ENCODE measurements at regions not wholly inside any gene's neighbourhood (a gene's known extent, or its start where the extent isn't known, plus 50 kb on each side); places are given as distances from the start of the nearest gene placed in this dataset.
"Not testable (repeated sequence)": the region's sequence is repeated elsewhere in the genome, so short reads cannot be mapped to it uniquely, and the experiment has no call there.

GRCh38 chr6:9056556-9056955 lies 621.2 kb upstream of the SLC35B3 start:
- DNase-seq (ENCODE audit: low read depth in 4 of 4, low spot score in 1 of 4) = no peak

- DNase-seq (ENCODE audit: low read depth in 4 of 4, low spot score in 1 of 4) = no peak
Observed at GRCh38 chr6:9044426-9044825, 609.1 kb upstream of the SLC35B3 start.

GRCh38 chr6:9040718-9041117 lies 605.4 kb upstream of the SLC35B3 start:
- no peak for DNase-seq (ENCODE audit: low read depth in 4 of 4, low spot score in 1 of 4)

DNA sequence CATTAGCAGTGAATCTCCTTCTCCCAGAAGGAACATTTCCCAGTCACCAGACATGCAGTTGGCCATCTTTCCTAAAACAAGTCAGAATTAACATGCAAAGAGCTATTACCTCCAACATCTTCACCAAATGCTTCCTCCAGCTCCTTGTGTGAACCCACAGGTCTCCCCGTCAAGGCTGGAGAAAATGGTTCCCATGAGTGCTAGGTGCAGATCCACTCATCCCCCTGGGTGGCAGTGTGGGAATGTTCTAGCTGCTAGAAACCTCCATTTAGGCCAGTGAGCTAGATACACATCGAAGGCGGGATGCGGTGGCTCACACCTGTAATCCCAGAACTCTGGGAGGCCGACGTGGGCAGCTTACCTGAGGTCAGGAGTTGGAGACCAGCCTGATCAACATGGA lies 603.9 kb upstream of the SLC35B3 start:
- DNase-seq (ENCODE audit: low read depth in 4 of 4, low spot score in 1 of 4) = no peak

DNA sequence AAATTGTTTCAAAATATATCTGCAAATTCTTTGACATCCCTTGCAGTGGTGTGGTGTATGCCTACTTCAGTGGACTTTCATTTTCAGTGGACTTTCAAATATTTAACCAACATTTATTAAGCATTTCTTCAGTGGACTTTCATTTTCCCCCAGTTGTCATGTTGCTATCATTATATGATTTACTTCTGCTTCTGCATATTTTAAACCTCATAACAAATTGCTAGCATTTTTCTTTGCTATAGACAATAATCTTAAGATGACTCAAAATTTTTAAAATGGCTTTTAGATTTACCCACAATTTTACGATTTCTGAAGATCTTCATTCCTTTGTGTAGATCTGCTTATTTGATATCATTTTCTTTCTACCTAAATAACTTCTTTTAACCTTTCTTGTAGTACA lies 592.7 kb upstream of the SLC35B3 start:
- no peak for DNase-seq (ENCODE audit: low read depth in 4 of 4, low spot score in 1 of 4)

- no peak for DNase-seq (ENCODE audit: low read depth in 4 of 4, low spot score in 1 of 4)
Observed at GRCh38 chr6:9025796-9026394, 590.5 kb upstream of the SLC35B3 start.

GRCh38 chr6:9025228-9025627 lies 589.9 kb upstream of the SLC35B3 start:
- DNase-seq (ENCODE audit: low read depth in 4 of 4, low spot score in 1 of 4) = no peak

- not testable (repeated sequence) for DNase-seq (ENCODE audit: low read depth in 4 of 4, low spot score in 1 of 4)
Observed at GRCh38 chr6:9024246-9024645, 588.9 kb upstream of the SLC35B3 start.

DNA sequence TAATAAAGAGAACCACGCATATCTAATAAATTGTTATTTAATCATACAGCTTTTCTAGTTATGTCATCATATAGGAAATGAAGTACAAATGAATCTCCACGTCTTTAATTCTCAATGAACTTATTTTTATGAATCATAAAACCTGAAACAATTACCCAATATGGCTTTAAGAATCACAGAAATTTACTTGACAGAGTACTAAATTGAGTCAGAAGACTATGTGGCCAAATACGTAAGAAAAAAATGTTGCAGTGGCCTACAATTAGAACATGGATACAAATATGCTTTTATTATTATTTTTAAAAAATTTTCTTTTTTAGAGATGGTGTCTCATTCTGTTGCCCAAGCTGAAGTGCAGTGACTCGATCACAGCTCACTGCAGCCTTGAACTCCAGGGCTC lies 584.7 kb upstream of the SLC35B3 start:
- no peak for DNase-seq (ENCODE audit: low read depth in 4 of 4, low spot score in 1 of 4)

- no peak for DNase-seq (ENCODE audit: low read depth in 4 of 4, low spot score in 1 of 4)
Observed at GRCh38 chr6:9009931-9010330, 574.6 kb upstream of the SLC35B3 start.

GRCh38 chr6:9007027-9007426 lies 571.7 kb upstream of the SLC35B3 start:
- DNase-seq (ENCODE audit: low read depth in 4 of 4, low spot score in 1 of 4) = no peak

DNA sequence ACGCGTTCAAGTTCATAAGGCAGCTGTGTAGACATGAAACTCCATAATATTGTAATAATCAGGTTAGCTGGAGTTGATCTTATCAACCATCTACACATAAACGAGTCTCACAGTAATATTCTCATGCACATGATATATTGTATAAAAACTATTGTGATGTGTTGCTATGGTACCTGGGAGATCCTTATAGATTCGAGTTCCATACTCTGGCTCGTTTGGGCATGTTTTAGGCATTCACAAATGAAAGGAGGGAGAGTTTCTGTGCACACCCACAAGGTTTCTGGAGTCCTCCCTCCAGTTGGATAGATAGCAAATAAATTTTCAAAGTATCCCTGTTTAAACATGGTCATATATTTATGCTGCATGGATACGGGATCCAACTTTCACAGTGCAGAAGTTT lies 567.5 kb upstream of the SLC35B3 start:
- no peak for DNase-seq (ENCODE audit: low read depth in 4 of 4, low spot score in 1 of 4)

- DNase-seq (ENCODE audit: low read depth in 4 of 4, low spot score in 1 of 4) = no peak
Observed at GRCh38 chr6:8995156-8995555, 559.8 kb upstream of the SLC35B3 start.

DNA sequence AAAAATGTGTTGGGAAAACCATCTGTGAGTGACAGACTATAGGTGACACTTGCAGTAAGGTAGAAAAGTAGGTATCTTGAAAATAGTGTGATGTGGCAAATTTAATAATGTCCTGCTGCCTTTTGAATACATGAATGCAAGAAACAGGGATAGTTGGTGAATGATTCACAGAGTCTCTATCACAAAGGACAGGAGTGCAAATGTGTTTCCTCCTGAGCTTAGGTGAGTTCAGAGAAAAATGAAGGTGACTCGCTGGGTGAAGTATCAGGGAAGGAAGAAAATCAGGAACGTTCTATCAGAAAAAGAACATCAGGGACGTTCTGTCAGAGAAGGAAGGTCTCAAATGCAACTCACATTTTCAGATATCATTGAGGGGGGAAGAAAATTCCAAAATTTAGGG lies 557.8 kb upstream of the SLC35B3 start:
- no peak for DNase-seq (ENCODE audit: low read depth in 4 of 4, low spot score in 1 of 4)

- DNase-seq (ENCODE audit: low read depth in 4 of 4, low spot score in 1 of 4) = no peak
Observed at GRCh38 chr6:8991844-8992243, 556.5 kb upstream of the SLC35B3 start.

DNA sequence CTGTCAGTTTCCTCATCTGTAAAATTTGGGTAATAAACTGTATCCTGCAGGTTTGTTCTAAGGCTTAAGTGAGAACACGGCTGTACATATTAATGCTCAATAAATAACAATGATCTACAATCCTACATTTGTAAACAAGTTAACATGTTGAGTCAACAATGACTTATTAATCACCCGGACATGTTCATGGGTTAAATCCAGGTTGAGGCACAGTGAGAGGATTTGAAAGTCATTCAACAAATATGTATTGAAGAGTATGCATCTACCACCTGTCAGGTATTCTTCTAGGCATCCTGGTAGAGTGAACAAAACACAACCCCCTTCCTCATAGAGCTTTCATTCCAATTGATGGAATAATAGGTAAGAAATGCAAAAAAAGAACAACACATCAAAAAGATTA lies 554.7 kb upstream of the SLC35B3 start:
- DNase-seq (ENCODE audit: low read depth in 4 of 4, low spot score in 1 of 4) = no peak

GRCh38 chr6:8983202-8983688 lies 547.9 kb upstream of the SLC35B3 start:
- peak; percentile 12 to 34 (median 24) for DNase-seq (ENCODE audit: low read depth in 4 of 4, low spot score in 1 of 4)

- no peak for DNase-seq (ENCODE audit: low read depth in 4 of 4, low spot score in 1 of 4)
Observed at GRCh38 chr6:8982668-8983067, 547.3 kb upstream of the SLC35B3 start.

DNA sequence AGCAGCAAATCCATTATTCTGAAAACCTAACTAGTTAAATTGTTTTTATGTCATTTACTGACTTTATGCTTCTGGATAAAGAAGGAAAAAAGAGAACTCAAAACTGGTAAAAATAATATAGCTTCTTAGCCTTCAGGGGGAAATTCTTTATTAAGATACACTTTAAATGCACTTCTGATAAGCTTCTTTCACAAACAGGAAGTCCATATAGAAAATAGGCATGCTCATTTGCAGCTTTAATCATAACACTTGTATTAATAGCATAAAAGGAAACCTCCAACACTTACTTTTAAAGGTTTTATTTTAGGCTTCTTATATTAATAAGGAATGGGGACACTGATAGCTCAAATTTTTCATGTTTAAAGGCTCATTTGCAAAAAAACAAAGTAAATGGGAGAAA lies 538.0 kb upstream of the SLC35B3 start:
- DNase-seq (ENCODE audit: low read depth in 4 of 4, low spot score in 1 of 4) = no peak

DNA sequence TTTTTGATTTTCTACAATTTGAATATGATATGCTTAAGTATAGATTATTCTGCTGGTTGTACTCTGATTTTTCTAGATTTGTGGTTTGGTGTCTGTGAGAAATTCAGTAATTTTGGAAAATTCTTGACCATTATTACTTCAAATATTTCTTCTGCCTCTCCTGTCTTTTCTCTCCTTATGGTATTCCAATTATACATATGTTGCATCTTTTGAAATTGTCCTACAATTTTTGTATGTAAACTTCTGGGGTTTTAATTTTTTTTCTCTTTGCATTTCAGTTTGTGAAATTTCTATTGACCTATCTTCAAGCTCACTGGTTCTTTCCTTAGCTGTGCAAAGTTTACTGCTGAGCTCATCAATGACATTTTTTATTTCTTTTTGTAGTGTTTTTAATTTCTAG lies 534.4 kb upstream of the SLC35B3 start:
- DNase-seq (ENCODE audit: low read depth in 4 of 4, low spot score in 1 of 4) = no peak

DNA sequence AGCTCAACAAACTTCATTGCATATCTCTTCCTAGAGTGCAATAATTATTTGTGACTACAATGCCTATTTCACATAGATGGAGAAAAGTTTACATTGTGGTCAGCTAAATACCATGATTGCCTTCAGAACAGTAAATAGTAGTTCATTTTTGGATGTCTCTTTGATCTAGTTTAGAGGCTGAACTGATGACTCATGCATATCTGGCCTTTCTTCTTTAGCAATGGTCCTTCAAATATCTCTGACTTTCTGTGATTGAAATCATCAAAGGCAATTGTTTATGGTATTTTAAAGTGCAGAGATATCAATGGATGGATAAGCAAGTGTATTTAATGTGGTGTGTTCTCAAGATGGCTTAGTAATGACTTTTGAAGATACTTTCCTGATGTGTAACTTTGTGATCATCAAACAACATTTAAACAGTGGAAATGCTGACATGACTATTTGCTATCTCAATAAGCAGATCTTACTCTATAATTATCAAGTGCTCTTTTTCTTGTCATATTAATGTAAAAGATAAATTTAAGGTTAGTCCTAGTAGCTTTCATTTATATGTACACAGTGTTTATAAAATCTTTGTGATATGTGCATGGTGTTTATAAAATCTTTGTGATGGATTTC lies 523.7 kb upstream of the SLC35B3 start:
- no peak for DNase-seq (ENCODE audit: low read depth in 4 of 4, low spot score in 1 of 4)

GRCh38 chr6:8953310-8953709 lies 518.0 kb upstream of the SLC35B3 start:
- DNase-seq (ENCODE audit: low read depth in 4 of 4, low spot score in 1 of 4) = no peak

- no peak for DNase-seq (ENCODE audit: low read depth in 4 of 4, low spot score in 1 of 4)
Observed at GRCh38 chr6:8948733-8949132, 513.4 kb upstream of the SLC35B3 start.

Measured in stimulated activated CD4-positive, alpha-beta T cell treated with anti-CD3 and anti-CD28 coated beads, Interleukin-1b, Interleukin-23, amount 100 ng/mL, for 24 hours (primary cell).